KMS-11 (cell line): ENCODE measurements at regions not wholly inside any gene's neighbourhood (a gene's known extent, or its start where the extent isn't known, plus 50 kb on each side); places are given as distances from the start of the nearest gene placed in this dataset.

ENCODE experiments used
- H2AFZ ChIP-seq: fragments of 200-600 bp; sonication (generic); 2 replicates; pipeline ENCODE4 v1.6.1; 2016; ENCODE audit warnings: antibody characterized with exemption, mixed run types, low read depth
- H3K27ac ChIP-seq: fragments of 200-600 bp; sonication (generic); 2 replicates; pipeline ENCODE4 v1.6.1; 2016; ENCODE audit warnings: mild to moderate bottlenecking, mixed run types
- H3K27me3 ChIP-seq: fragments of 200-600 bp; sonication (generic); 2 replicates; pipeline ENCODE4 v1.6.1; 2017; ENCODE audit warnings: mild to moderate bottlenecking, low read depth, mixed run types, moderate library complexity; ENCODE audit not compliant: insufficient read depth
- H3K36me3 ChIP-seq: fragments of 200-600 bp; sonication (generic); 2 replicates; pipeline ENCODE4 v1.6.1; 2017; ENCODE audit warnings: mild to moderate bottlenecking, mixed run types; ENCODE audit not compliant: insufficient read depth
- H3K4me1 ChIP-seq: fragments of 200-600 bp; sonication (generic); 2 replicates; pipeline ENCODE4 v1.6.1; 2016; ENCODE audit warnings: mild to moderate bottlenecking, low read depth, mixed run types; ENCODE audit not compliant: poor library complexity, severe bottlenecking
- H3K4me2 ChIP-seq: fragments of 200-600 bp; sonication (generic); 2 replicates; pipeline ENCODE4 v1.7.0; 2016; ENCODE audit warnings: mild to moderate bottlenecking, mixed run types
- H3K4me3 ChIP-seq: fragments of 200-600 bp; sonication (generic); IDR thresholded peaks from 2 replicates; pipeline ENCODE4 v1.6.1; 2017; ENCODE audit warnings: low read depth, low read length, mixed read lengths; ENCODE audit not compliant: insufficient read depth
- H3K79me2 ChIP-seq: fragments of 200-600 bp; sonication (generic); 2 replicates; pipeline ENCODE4 v1.6.1; 2016; ENCODE audit warnings: low read depth, mixed run types; ENCODE audit not compliant: insufficient read depth
- H3K9ac ChIP-seq: fragments of 200-600 bp; sonication (generic); 2 replicates; pipeline ENCODE4 v1.6.1; 2016; ENCODE audit warnings: mild to moderate bottlenecking, mixed run types
- H4K20me1 ChIP-seq: fragments of 200-600 bp; sonication (generic); 2 replicates; pipeline ENCODE4 v1.6.1; 2016; ENCODE audit warnings: mild to moderate bottlenecking, mixed run types; ENCODE audit not compliant: insufficient read depth
- CTCF ChIP-seq: fragments of 200-600 bp; sonication (generic); conservative IDR thresholded peaks from 2 replicates; pipeline ENCODE4 v1.6.1; 2017; ENCODE audit warnings: low read depth, mild to moderate bottlenecking, antibody characterized with exemption, low read length, moderate library complexity, mixed read lengths

- no peak overlapping the region for H3K27ac ChIP-seq
- H3K4me1 ChIP-seq, result no peaks in the 10 kb centered on the region
- H4K20me1 ChIP-seq, result no peaks in the 10 kb centered on the region
- no peak for TF ChIP-seq CTCF
- H3K36me3 ChIP-seq, result no peaks in the 10 kb centered on the region
- H3K79me2 ChIP-seq, result no peaks in the 10 kb centered on the region
- H3K9ac ChIP-seq, result no peak overlapping the region
- no peak overlapping the region for H2AFZ ChIP-seq
- H3K27me3 ChIP-seq, result no peaks in the 10 kb centered on the region
- no peak overlapping the region for H3K4me3 ChIP-seq
- no peak overlapping the region for H3K4me2 ChIP-seq
These were observed 647.1 kb upstream of the MIR17HG start for GRCh38 chr13:90700340-90700739.

DNA sequence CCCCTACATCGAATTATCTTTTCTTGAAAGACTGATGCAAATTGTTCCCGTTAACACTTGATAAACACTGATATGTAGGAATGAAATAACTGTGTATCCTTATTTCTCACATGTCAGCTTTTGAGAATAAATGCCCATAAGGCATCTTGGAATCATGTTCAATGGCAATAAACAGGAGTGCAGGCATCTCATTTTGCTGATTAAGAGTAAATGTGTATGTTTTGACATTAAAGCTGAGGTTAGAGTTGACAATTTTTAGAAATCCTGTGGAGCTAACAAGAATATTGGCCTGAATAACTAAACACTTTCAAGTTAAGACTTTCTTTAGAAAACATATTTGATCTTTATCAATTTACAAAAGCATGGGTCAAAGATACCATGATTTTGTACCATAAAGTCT lies 646.2 kb upstream of the MIR17HG start:
- H3K36me3 ChIP-seq, result no peaks in the 10 kb centered on the region
- H3K27me3 ChIP-seq, result no peaks in the 10 kb centered on the region
- no peak overlapping the region for H3K27ac ChIP-seq
- H3K4me1 ChIP-seq, result no peaks in the 10 kb centered on the region
- H3K9ac ChIP-seq, result no peak overlapping the region
- H3K4me2 ChIP-seq, result no peak overlapping the region
- no peaks in the 10 kb centered on the region for H3K79me2 ChIP-seq
- H2AFZ ChIP-seq, result no peak overlapping the region
- H4K20me1 ChIP-seq, result no peaks in the 10 kb centered on the region
- TF ChIP-seq CTCF, result no peak
- H3K4me3 ChIP-seq, result no peak overlapping the region

- no peak for TF ChIP-seq CTCF
- Histone ChIP-seq H3K36me3 (no peaks in the 10 kb centered on the region), H2AFZ (no peak overlapping the region), H4K20me1 (no peaks in the 10 kb centered on the region), H3K9ac (no peak overlapping the region), H3K4me3 (no peak overlapping the region), H3K4me2 (no peak overlapping the region), H3K27me3 (no peaks in the 10 kb centered on the region), H3K79me2 (no peaks in the 10 kb centered on the region), H3K4me1 (no peaks in the 10 kb centered on the region), H3K27ac (no peak overlapping the region)
These were observed 645.4 kb upstream of the MIR17HG start for GRCh38 chr13:90702050-90702449.

DNA sequence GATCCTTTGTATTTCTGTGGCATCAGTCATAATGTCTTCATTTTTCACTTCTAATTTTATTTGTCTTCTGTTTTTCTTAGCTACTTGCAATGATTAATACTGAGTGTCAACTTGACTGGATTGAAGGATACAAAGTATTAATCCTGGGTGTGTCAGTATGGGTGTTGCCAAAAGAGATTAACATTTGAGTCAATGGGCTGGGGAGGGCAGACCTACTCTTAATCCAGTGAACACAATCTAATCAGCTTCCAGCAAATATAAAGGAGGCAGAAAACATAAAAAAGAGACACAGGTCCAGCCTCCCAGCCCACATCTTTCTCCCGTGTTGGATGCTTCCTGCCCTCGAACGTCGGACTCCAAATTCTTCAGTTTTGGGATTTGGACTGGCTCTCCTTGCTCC lies 640.9 kb upstream of the MIR17HG start:
- Histone ChIP-seq H4K20me1 (no peaks in the 10 kb centered on the region), H3K4me3 (no peak overlapping the region), H3K4me1 (no peaks in the 10 kb centered on the region), H3K79me2 (no peaks in the 10 kb centered on the region), H2AFZ (no peak overlapping the region), H3K27me3 (no peaks in the 10 kb centered on the region), H3K9ac (no peak overlapping the region), H3K27ac (no peak overlapping the region), H3K36me3 (no peaks in the 10 kb centered on the region), H3K4me2 (no peak overlapping the region)
- no peak for TF ChIP-seq CTCF

- Histone ChIP-seq H3K4me3 (no peak overlapping the region), H3K36me3 (no peaks in the 10 kb centered on the region), H3K27me3 (no peaks in the 10 kb centered on the region), H4K20me1 (no peaks in the 10 kb centered on the region), H3K4me1 (no peaks in the 10 kb centered on the region), H3K79me2 (no peaks in the 10 kb centered on the region), H3K9ac (no peak overlapping the region), H2AFZ (no peak overlapping the region), H3K27ac (no peak overlapping the region), H3K4me2 (no peak overlapping the region)
- TF ChIP-seq CTCF, result no peak
These were observed 639.4 kb upstream of the MIR17HG start for GRCh38 chr13:90708128-90708527.
